GM12878 (cell line): ENCODE measurements at regions not wholly inside any gene's neighbourhood (a gene's known extent, or its start where the extent isn't known, plus 50 kb on each side); places are given as distances from the start of the nearest gene placed in this dataset.

Experiments used
- ATAC-seq: fragments of 200-7000 bp; cut with Tn5 transposase; 3 replicates; pipeline ENCODE4 v1.9.1; 2020; ENCODE audit warnings: mild to moderate bottlenecking, moderate library complexity
- BruUV-seq: library from RNA; stranded (reverse); fragments of 400-500 nt; replicated peaks from 2 replicates; lab custom pipeline; 2021; lab: Mats Ljungman, UMichigan
- CTCF ChIA-PET: fragments of 300-600 bp; sonication (Branson Sonifier 250); formaldehyde crosslinking; extraction: SDS; loops from one replicate; lab custom pipeline; 2021; ENCODE audit warnings: inconsistent platforms; lab: Yijun Ruan, JAX
- POLR2A ChIA-PET: fragments of 350-600 bp; formaldehyde crosslinking; extraction: SDS; loops from one replicate; lab custom pipeline; 2021; ENCODE audit warnings: inconsistent platforms; lab: Charles Lee
- RAD21 ChIA-PET: fragments of 300-600 bp; sonication (Branson Sonifier 250); formaldehyde crosslinking; loops from one replicate; lab custom pipeline; 2023; ENCODE audit warnings: antibody characterized with exemption; ENCODE audit not compliant: unreplicated experiment; lab: Charles Lee
- SMC1A ChIA-PET: fragments of 300-600 bp; sonication (Branson Sonifier 250); formaldehyde crosslinking; loops from one replicate; lab custom pipeline; 2023; ENCODE audit not compliant: unreplicated experiment, uncharacterized antibody; lab: Charles Lee
- DNase-seq: peaks from one replicate; pipeline ENCODE4 v3.0.0-alpha.2; 2011; ENCODE audit warnings: low read depth, low spot score
- FAIRE-seq: peaks from 3 replicates; lab custom pipeline; 2011; peaks lifted over from hg19 to GRCh38; lab: Jason Lieb, UNC
- H2AFZ ChIP-seq: 2 replicates; pipeline ENCODE4 v1.6.0; 2011; ENCODE audit warnings: low read depth, low read length, control low read depth; ENCODE audit not compliant: control insufficient read depth
- H3K27ac ChIP-seq: 2 replicates; pipeline ENCODE4 v1.5.1; 2011; ENCODE audit warnings: control low read depth; ENCODE audit not compliant: control insufficient read depth, insufficient read depth
- H3K27me3 ChIP-seq, 2 experiments: replicated peaks in 1 of 2; 2 replicates each; pipeline versions ENCODE4 v1.6.0 to v1.6.1; 2011; ENCODE audit warnings: low read length in 1 of 2; ENCODE audit not compliant: control insufficient read depth in 2 of 2, insufficient read depth in 2 of 2
- H3K36me3 ChIP-seq, 2 experiments: 2 replicates each; pipeline ENCODE4 v1.5.1; 2011; ENCODE audit warnings: low read length in 1 of 2; ENCODE audit not compliant: control insufficient read depth in 2 of 2, insufficient read depth in 2 of 2
- H3K4me1 ChIP-seq: 2 replicates; pipeline ENCODE4 v1.6.1; 2011; ENCODE audit warnings: mild to moderate bottlenecking, low read length, moderate library complexity, mixed read lengths; ENCODE audit not compliant: control insufficient read depth, insufficient read depth
- H3K4me2 ChIP-seq: 2 replicates; pipeline ENCODE4 v1.6.0; 2011; ENCODE audit warnings: control low read depth; ENCODE audit not compliant: control insufficient read depth, insufficient read depth
- H3K4me3 ChIP-seq: fragments of 200-600 bp; sonication (generic); 2 replicates; pipeline ENCODE4 v1.5.1; 2016
- H3K79me2 ChIP-seq: 2 replicates; pipeline ENCODE4 v1.6.0; 2011; ENCODE audit warnings: low read length; ENCODE audit not compliant: control insufficient read depth, insufficient read depth
- H3K9ac ChIP-seq: 2 replicates; pipeline ENCODE4 v1.8.0; 2011; ENCODE audit warnings: low read length, control low read depth, mixed read lengths; ENCODE audit not compliant: control insufficient read depth, insufficient read depth
- H3K9me3 ChIP-seq: replicated peaks from 3 replicates; pipeline ENCODE4 v1.5.1; 2011; ENCODE audit warnings: mild to moderate bottlenecking, low read length; ENCODE audit not compliant: control insufficient read depth, insufficient read depth
- H4K20me1 ChIP-seq: 2 replicates; pipeline ENCODE4 v1.6.0; 2011; ENCODE audit not compliant: control insufficient read depth, insufficient read depth
- ASH2L ChIP-seq: fragments of 300-600, 200-600 bp; sonication (generic); IDR thresholded peaks from 2 replicates; pipeline ENCODE4 v1.6.1; 2017; ENCODE audit warnings: low read depth, mild to moderate bottlenecking, borderline replicate concordance
- CBX3 ChIP-seq: fragments of 200-600 bp; sonication (generic); IDR thresholded peaks from 2 replicates; pipeline ENCODE4 v1.6.1; 2016; ENCODE audit warnings: low read depth, borderline replicate concordance
- CHD1 ChIP-seq: IDR thresholded peaks from 2 replicates; pipeline ENCODE4 v1.6.1; 2012; ENCODE audit warnings: low read depth, low read length, improper control_type of control experiment
- ETV6 ChIP-seq, 2 experiments: fragments of 450-650 bp in 1 of 2; IDR thresholded peaks in 1 of 2; conservative IDR thresholded peaks in 1 of 2; 2 replicates each; pipeline ENCODE4 v1.6.1; 2014; ENCODE audit warnings: antibody characterized with exemption in 1 of 2, borderline replicate concordance in 1 of 2, low read depth in 1 of 2, mild to moderate bottlenecking in 1 of 2, moderate library complexity in 1 of 2
- NFYA ChIP-seq: IDR thresholded peaks from 2 replicates; pipeline ENCODE4 v1.6.1; 2011; ENCODE audit warnings: low read depth, mild to moderate bottlenecking, low read length, improper control_type of control experiment, borderline replicate concordance
- NR2F1 ChIP-seq: fragments of 450-650 bp; conservative IDR thresholded peaks from 2 replicates; pipeline ENCODE4 v1.6.1; 2017; ENCODE audit warnings: mild to moderate bottlenecking
- RELA ChIP-seq: fragments of 450-650 bp; IDR thresholded peaks from 2 replicates; pipeline ENCODE4 v1.8.0; 2014; ENCODE audit warnings: borderline replicate concordance; ENCODE audit not compliant: partially characterized antibody
- SREBF2 ChIP-seq: IDR thresholded peaks from 2 replicates; pipeline ENCODE4 v1.6.1; 2012; ENCODE audit warnings: mild to moderate bottlenecking, low read length
- in situ Hi-C: fragments of 300-500 bp; cut with MboI; formaldehyde crosslinking; loops from 9 replicates; pipeline ENCODE4 v1.14.3; 2018; ENCODE audit warnings: mixed read lengths
- intact Hi-C: fragments of 100-400 bp; cut with micrococcal nuclease; formaldehyde crosslinking; loops from one replicate; pipeline ENCODE4 v1.14.2; 2022; ENCODE audit not compliant: unreplicated experiment
- TF ChIP-seq, protein P1 (sequence below): fragments of 450-650 bp; IDR thresholded peaks from 2 replicates; pipeline ENCODE4 v1.6.1; 2016; ENCODE audit warnings: mild to moderate bottlenecking
- TF ChIP-seq, protein P2 (sequence below): fragments of 150-350 bp; IDR thresholded peaks from 2 replicates; pipeline ENCODE4 v1.6.1; 2014; ENCODE audit warnings: mild to moderate bottlenecking, low read depth, low read length
- TF ChIP-seq, protein P3 (sequence below): fragments of 450-650 bp; IDR thresholded peaks from 2 replicates; pipeline ENCODE4 v1.6.1; 2017; ENCODE audit warnings: mild to moderate bottlenecking, moderate library complexity

DNA sequence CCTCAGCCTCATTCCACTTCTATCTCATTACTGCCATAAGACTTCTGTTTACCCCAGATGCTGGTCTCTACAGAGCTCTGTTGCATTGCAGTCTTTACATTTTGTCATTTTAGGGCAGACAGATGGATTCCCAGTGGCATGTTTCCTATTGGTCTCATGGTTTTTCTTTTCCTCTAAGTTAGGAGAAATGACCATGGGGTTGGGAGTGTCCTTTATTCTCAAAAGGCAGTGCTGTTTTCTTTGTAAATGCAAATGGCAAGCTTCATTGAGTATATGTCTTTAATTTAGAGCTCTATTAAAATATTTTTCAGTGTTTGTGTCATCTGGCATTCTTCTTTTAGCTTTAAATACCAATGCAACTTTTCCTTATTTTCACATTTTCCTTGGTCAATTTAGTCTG is 57.0 kb downstream of the MSTN start:
- H3K9me3 ChIP-seq, result no peaks in the 10 kb centered on the region
- H2AFZ ChIP-seq, result no peak overlapping the region
- H3K36me3 ChIP-seq, result no peaks in the 10 kb centered on the region
- no peak overlapping the region for H3K4me2 ChIP-seq
- DNase-seq (no peak), ATAC-seq (no peak), FAIRE-seq (no peak)
- no peak overlapping the region for H3K27ac ChIP-seq
- no peak overlapping the region for H3K9ac ChIP-seq
- ChIA-PET CTCF (interaction anchor here (1.3 to 1.6 kb wide), 4 partner anchors 13 to 109 kb away, joined by 3 to 4 read pairs (median 3); no protein-coding TSS in a partner anchor), RAD21 (no interaction called here), SMC1A (interaction anchor here (1.3 kb wide), 1 partner anchor 21 kb away, joined by 3 read pairs; no protein-coding TSS in a partner anchor), POLR2A (no interaction called here)
- no peaks in the 10 kb centered on the region for H4K20me1 ChIP-seq
- H3K4me3 ChIP-seq, result no peak overlapping the region
- in situ Hi-C loops, result no loop called here
- TF ChIP-seq, protein P1, sequence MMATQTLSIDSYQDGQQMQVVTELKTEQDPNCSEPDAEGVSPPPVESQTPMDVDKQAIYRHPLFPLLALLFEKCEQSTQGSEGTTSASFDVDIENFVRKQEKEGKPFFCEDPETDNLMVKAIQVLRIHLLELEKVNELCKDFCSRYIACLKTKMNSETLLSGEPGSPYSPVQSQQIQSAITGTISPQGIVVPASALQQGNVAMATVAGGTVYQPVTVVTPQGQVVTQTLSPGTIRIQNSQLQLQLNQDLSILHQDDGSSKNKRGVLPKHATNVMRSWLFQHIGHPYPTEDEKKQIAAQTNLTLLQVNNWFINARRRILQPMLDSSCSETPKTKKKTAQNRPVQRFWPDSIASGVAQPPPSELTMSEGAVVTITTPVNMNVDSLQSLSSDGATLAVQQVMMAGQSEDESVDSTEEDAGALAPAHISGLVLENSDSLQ, result no peak
- TF ChIP-seq ASH2L (no peak), RELA (no peak), ETV6 (conservative IDR thresholded peaks at IDR 0.05 in 1 of 2, IDR thresholded peaks at IDR 0.05 in 1 of 2; ENCODE audit: borderline replicate concordance in 1 of 2, low read depth in 1 of 2) (no peak), NFYA (no peak), NR2F1 (no peak), CHD1 (no peak), CBX3 (no peak), SREBF2 (no peak)
- TF ChIP-seq, protein P2, sequence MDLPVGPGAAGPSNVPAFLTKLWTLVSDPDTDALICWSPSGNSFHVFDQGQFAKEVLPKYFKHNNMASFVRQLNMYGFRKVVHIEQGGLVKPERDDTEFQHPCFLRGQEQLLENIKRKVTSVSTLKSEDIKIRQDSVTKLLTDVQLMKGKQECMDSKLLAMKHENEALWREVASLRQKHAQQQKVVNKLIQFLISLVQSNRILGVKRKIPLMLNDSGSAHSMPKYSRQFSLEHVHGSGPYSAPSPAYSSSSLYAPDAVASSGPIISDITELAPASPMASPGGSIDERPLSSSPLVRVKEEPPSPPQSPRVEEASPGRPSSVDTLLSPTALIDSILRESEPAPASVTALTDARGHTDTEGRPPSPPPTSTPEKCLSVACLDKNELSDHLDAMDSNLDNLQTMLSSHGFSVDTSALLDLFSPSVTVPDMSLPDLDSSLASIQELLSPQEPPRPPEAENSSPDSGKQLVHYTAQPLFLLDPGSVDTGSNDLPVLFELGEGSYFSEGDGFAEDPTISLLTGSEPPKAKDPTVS, result no peak
- TF ChIP-seq, protein P3, sequence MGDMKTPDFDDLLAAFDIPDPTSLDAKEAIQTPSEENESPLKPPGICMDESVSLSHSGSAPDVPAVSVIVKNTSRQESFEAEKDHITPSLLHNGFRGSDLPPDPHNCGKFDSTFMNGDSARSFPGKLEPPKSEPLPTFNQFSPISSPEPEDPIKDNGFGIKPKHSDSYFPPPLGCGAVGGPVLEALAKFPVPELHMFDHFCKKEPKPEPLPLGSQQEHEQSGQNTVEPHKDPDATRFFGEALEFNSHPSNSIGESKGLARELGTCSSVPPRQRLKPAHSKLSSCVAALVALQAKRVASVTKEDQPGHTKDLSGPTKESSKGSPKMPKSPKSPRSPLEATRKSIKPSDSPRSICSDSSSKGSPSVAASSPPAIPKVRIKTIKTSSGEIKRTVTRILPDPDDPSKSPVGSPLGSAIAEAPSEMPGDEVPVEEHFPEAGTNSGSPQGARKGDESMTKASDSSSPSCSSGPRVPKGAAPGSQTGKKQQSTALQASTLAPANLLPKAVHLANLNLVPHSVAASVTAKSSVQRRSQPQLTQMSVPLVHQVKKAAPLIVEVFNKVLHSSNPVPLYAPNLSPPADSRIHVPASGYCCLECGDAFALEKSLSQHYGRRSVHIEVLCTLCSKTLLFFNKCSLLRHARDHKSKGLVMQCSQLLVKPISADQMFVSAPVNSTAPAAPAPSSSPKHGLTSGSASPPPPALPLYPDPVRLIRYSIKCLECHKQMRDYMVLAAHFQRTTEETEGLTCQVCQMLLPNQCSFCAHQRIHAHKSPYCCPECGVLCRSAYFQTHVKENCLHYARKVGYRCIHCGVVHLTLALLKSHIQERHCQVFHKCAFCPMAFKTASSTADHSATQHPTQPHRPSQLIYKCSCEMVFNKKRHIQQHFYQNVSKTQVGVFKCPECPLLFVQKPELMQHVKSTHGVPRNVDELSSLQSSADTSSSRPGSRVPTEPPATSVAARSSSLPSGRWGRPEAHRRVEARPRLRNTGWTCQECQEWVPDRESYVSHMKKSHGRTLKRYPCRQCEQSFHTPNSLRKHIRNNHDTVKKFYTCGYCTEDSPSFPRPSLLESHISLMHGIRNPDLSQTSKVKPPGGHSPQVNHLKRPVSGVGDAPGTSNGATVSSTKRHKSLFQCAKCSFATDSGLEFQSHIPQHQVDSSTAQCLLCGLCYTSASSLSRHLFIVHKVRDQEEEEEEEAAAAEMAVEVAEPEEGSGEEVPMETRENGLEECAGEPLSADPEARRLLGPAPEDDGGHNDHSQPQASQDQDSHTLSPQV, result no peak
- intact Hi-C loops, result no loop called here
- no peaks in the 10 kb centered on the region for H3K4me1 ChIP-seq
- H3K27me3 ChIP-seq, result no peaks in the 10 kb centered on the region
- BruUV-seq, result no TSS peak
- no peaks in the 10 kb centered on the region for H3K79me2 ChIP-seq
